ENCODE measurements at regions not wholly inside any gene's neighbourhood (a gene's known extent, or its start where the extent isn't known, plus 50 kb on each side); places are given as distances from the start of the nearest gene placed in this dataset.

GRCh38 chr6:105503641-105504040 is 100.8 kb upstream of the PREP start:
- H3K36me3 ChIP-seq (ENCODE audit: insufficient read depth, insufficient read length, low read length): no peaks in the 10 kb centered on the region
- no peaks in the 10 kb centered on the region for H3K27me3 ChIP-seq (ENCODE audit: insufficient read depth, insufficient read length)
- H3K4me1 ChIP-seq (ENCODE audit: insufficient read depth, insufficient read length): no peaks in the 10 kb centered on the region
- no peak overlapping the region for H3K9ac ChIP-seq (ENCODE audit: insufficient read length, low read depth)
- H3K9me3 ChIP-seq (ENCODE audit: insufficient read depth, low read length): no peaks in the 10 kb centered on the region
- TF ChIP-seq ZNF274 (IDR thresholded peaks at IDR 0.05; ENCODE audit: low read depth, low read length) (no peak), YY1 (IDR thresholded peaks at IDR 0.05; ENCODE audit: insufficient read depth, insufficient read length) (no peak), SUZ12 (IDR thresholded peaks at IDR 0.05; ENCODE audit: extremely low read depth, insufficient read depth, insufficient read length) (no peak)
- DNase-seq (ENCODE audit: low read depth, low spot score): no peak
- H3K4me3 ChIP-seq (ENCODE audit: insufficient read length, low read depth): no peak overlapping the region

DNA sequence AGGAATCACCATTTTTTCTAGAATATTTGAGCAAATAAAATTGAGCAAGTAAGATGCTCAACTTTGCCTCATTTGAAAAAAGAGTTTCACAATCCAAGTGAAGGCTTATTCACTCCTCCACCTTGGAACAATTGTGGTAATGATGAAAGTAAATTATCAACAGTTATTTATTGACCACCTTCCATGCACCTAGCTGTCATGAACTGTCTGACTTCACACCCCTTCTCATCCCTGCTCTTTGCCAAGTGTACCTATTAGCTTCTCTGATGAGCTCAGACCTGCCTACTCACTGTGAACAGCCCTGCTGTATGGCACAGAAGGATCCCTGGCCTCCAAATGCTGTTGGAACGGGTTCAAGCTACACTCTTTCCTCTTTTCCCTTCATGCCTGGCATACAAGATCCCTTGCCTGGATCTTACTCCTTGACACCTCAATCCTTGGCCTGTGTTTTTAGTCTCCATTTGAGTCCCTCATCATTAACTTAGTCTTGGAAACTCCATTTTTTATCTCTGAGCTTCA is 99.0 kb upstream of the PREP start:
- no peak overlapping the region for H3K9ac ChIP-seq (ENCODE audit: insufficient read length, low read depth)
- DNase-seq (ENCODE audit: low read depth, low spot score): no peak
- H3K36me3 ChIP-seq (ENCODE audit: insufficient read depth, insufficient read length, low read length): no peaks in the 10 kb centered on the region
- TF ChIP-seq ZNF274 (IDR thresholded peaks at IDR 0.05; ENCODE audit: low read depth, low read length) (no peak), SUZ12 (IDR thresholded peaks at IDR 0.05; ENCODE audit: extremely low read depth, insufficient read depth, insufficient read length) (no peak), YY1 (IDR thresholded peaks at IDR 0.05; ENCODE audit: insufficient read depth, insufficient read length) (no peak)
- H3K27me3 ChIP-seq (ENCODE audit: insufficient read depth, insufficient read length): no peaks in the 10 kb centered on the region
- H3K4me3 ChIP-seq (ENCODE audit: insufficient read length, low read depth): no peak overlapping the region
- H3K9me3 ChIP-seq (ENCODE audit: insufficient read depth, low read length): no peaks in the 10 kb centered on the region
- H3K4me1 ChIP-seq (ENCODE audit: insufficient read depth, insufficient read length): no peaks in the 10 kb centered on the region

DNA sequence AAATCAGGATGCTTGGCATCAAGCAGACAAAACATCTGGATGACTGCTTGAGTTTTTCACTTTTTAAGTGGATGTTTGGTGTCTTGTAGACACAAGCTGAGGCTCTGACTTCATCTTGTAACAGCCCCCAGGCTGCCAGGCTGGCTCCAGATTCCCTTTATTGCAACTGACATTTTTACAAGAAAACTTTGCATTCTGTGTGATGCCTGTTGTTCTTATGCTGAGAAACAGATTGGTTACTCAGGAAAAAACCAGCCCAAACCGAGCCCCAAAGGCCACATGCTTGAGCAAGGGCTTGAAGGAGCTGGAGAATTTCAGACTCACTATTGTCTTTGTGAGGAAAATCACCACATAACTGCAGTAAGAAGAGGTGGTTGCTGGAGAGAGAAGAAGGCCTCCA is 98.4 kb upstream of the PREP start:
- no peaks in the 10 kb centered on the region for H3K4me1 ChIP-seq (ENCODE audit: insufficient read depth, insufficient read length)
- no peak for DNase-seq (ENCODE audit: low read depth, low spot score)
- no peak for TF ChIP-seq ZNF274 (IDR thresholded peaks at IDR 0.05; ENCODE audit: low read depth, low read length)
- no peak for TF ChIP-seq YY1 (IDR thresholded peaks at IDR 0.05; ENCODE audit: insufficient read depth, insufficient read length)
- TF ChIP-seq SUZ12 (IDR thresholded peaks at IDR 0.05; ENCODE audit: extremely low read depth, insufficient read depth, insufficient read length): no peak
- no peaks in the 10 kb centered on the region for H3K9me3 ChIP-seq (ENCODE audit: insufficient read depth, low read length)
- no peaks in the 10 kb centered on the region for H3K27me3 ChIP-seq (ENCODE audit: insufficient read depth, insufficient read length)
- H3K36me3 ChIP-seq (ENCODE audit: insufficient read depth, insufficient read length, low read length): no peaks in the 10 kb centered on the region
- H3K4me3 ChIP-seq (ENCODE audit: insufficient read length, low read depth): no peak overlapping the region
- H3K9ac ChIP-seq (ENCODE audit: insufficient read length, low read depth): no peak overlapping the region

DNA sequence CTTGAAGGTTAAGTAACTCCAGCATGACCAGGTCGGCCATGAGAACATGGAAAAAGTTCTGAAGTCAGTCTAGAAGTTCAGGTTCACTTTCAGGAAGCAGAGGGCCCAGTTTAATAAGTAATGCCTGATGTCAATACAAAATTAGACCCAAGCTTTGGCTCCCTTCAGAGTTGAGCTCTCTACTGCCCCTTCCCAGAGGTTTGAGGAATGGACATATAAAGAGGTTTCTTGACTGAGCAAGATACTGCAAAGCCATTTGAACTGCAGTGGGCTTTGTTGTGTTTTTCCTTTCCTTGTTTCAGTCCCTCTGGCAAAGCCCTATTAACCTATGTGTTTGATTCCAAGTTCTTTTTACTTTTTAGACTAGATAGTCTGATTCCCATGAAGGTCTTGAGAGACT is 97.8 kb upstream of the PREP start:
- Histone ChIP-seq H3K9ac (ENCODE audit: insufficient read length, low read depth) (no peak overlapping the region), H3K4me1 (ENCODE audit: insufficient read depth, insufficient read length) (no peaks in the 10 kb centered on the region), H3K9me3 (ENCODE audit: insufficient read depth, low read length) (no peaks in the 10 kb centered on the region), H3K4me3 (ENCODE audit: insufficient read length, low read depth) (no peak overlapping the region), H3K36me3 (ENCODE audit: insufficient read depth, insufficient read length, low read length) (no peaks in the 10 kb centered on the region), H3K27me3 (ENCODE audit: insufficient read depth, insufficient read length) (no peaks in the 10 kb centered on the region)
- TF ChIP-seq ZNF274 (IDR thresholded peaks at IDR 0.05; ENCODE audit: low read depth, low read length): no peak
- no peak for TF ChIP-seq YY1 (IDR thresholded peaks at IDR 0.05; ENCODE audit: insufficient read depth, insufficient read length)
- TF ChIP-seq SUZ12 (IDR thresholded peaks at IDR 0.05; ENCODE audit: extremely low read depth, insufficient read depth, insufficient read length): no peak
- no peak for DNase-seq (ENCODE audit: low read depth, low spot score)

- Histone ChIP-seq H3K36me3 (ENCODE audit: insufficient read depth, insufficient read length, low read length) (no peaks in the 10 kb centered on the region), H3K4me1 (ENCODE audit: insufficient read depth, insufficient read length) (no peaks in the 10 kb centered on the region), H3K9me3 (ENCODE audit: insufficient read depth, low read length) (no peaks in the 10 kb centered on the region), H3K4me3 (ENCODE audit: insufficient read length, low read depth) (no peak overlapping the region), H3K9ac (ENCODE audit: insufficient read length, low read depth) (no peak overlapping the region), H3K27me3 (ENCODE audit: insufficient read depth, insufficient read length) (no peaks in the 10 kb centered on the region)
- no peak for DNase-seq (ENCODE audit: low read depth, low spot score)
- TF ChIP-seq ZNF274 (IDR thresholded peaks at IDR 0.05; ENCODE audit: low read depth, low read length) (no peak), YY1 (IDR thresholded peaks at IDR 0.05; ENCODE audit: insufficient read depth, insufficient read length) (no peak), SUZ12 (IDR thresholded peaks at IDR 0.05; ENCODE audit: extremely low read depth, insufficient read depth, insufficient read length) (no peak)
Measured at GRCh38 chr6:105499931-105500330, 97.0 kb upstream of the PREP start.

DNA sequence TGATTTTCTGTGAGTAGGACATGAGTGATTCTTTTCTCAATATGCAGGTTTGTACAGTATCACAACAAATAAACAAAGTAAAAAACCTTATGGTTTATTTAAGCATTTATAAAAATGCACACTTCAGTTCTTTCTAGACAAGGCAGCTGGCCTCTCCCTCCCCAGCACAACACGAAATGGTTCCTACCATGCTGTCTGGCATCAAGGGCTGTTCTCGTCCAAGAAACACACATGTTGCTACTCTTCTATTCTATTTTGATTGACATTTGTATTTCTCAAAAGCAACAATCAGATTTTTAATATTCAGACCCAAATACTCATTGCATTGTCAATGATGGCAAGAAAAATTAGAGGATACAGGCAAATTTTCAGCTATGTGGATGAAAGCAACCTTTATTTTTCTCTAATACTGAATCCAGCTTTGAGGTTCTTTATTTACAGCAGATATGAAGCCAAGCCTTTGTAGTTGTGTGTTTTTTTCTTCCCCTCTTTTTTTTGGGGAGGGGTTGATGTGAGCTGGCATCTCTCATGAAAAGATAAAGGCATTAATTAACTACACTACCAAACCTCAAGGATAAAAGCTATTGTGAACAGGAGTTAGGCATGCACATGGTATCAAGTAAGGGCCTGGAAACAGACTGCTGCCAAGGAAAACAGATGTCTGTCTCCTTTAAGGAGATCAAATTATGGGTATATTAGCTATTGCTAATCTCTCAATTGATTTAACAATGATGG is 96.4 kb upstream of the PREP start:
- no peak overlapping the region for H3K4me3 ChIP-seq (ENCODE audit: insufficient read length, low read depth)
- no peaks in the 10 kb centered on the region for H3K9me3 ChIP-seq (ENCODE audit: insufficient read depth, low read length)
- no peaks in the 10 kb centered on the region for H3K4me1 ChIP-seq (ENCODE audit: insufficient read depth, insufficient read length)
- TF ChIP-seq YY1 (IDR thresholded peaks at IDR 0.05; ENCODE audit: insufficient read depth, insufficient read length): no peak
- TF ChIP-seq SUZ12 (IDR thresholded peaks at IDR 0.05; ENCODE audit: extremely low read depth, insufficient read depth, insufficient read length): no peak
- no peak for TF ChIP-seq ZNF274 (IDR thresholded peaks at IDR 0.05; ENCODE audit: low read depth, low read length)
- H3K9ac ChIP-seq (ENCODE audit: insufficient read length, low read depth): no peak overlapping the region
- H3K36me3 ChIP-seq (ENCODE audit: insufficient read depth, insufficient read length, low read length): no peaks in the 10 kb centered on the region
- no peak for DNase-seq (ENCODE audit: low read depth, low spot score)
- H3K27me3 ChIP-seq (ENCODE audit: insufficient read depth, insufficient read length): no peaks in the 10 kb centered on the region

DNA sequence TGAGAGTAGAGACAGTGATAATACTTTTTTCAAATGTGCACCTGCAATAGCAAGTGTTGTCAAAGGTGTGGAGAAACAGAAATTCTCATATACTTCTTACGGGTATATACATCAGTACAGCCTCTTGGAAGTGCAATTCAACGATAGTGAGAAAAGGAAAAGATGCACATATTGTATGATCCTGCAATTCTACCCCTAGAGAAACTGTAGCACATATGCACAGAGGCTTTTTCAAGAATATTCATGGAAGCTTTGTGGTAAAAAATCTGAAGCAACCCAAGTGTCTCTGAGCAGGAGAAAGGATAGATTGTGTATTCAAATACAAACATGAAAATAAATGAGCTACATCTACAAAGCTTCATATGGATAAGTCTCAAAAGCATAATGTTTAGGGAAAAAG is 94.7 kb upstream of the PREP start:
- H3K36me3 ChIP-seq (ENCODE audit: insufficient read depth, insufficient read length, low read length): no peaks in the 10 kb centered on the region
- TF ChIP-seq SUZ12 (IDR thresholded peaks at IDR 0.05; ENCODE audit: extremely low read depth, insufficient read depth, insufficient read length) (no peak), YY1 (IDR thresholded peaks at IDR 0.05; ENCODE audit: insufficient read depth, insufficient read length) (no peak), ZNF274 (IDR thresholded peaks at IDR 0.05; ENCODE audit: low read depth, low read length) (no peak)
- DNase-seq (ENCODE audit: low read depth, low spot score): no peak
- no peak overlapping the region for H3K4me3 ChIP-seq (ENCODE audit: insufficient read length, low read depth)
- H3K27me3 ChIP-seq (ENCODE audit: insufficient read depth, insufficient read length): no peaks in the 10 kb centered on the region
- H3K4me1 ChIP-seq (ENCODE audit: insufficient read depth, insufficient read length): no peaks in the 10 kb centered on the region
- no peak overlapping the region for H3K9ac ChIP-seq (ENCODE audit: insufficient read length, low read depth)
- no peaks in the 10 kb centered on the region for H3K9me3 ChIP-seq (ENCODE audit: insufficient read depth, low read length)
